B cell (primary cell): ENCODE measurements at regions not wholly inside any gene's neighbourhood (a gene's known extent, or its start where the extent isn't known, plus 50 kb on each side); places are given as distances from the start of the nearest gene placed in this dataset.
A peak's percentile ranks its signal among the peaks of the same experiment; 100 is the strongest.

Experiments
- ATAC-seq: fragments of 200-7000 bp; cut with Tn5 transposase; one replicate; pipeline ENCODE4 v1.10.0; 2021; ENCODE audit warnings: low read depth, mild to moderate bottlenecking, moderate number of reproducible peaks, moderate library complexity
- CTCF ChIA-PET: fragments of 350-600 bp; sonication (Branson Sonifier 250); formaldehyde crosslinking; loops from one replicate; lab custom pipeline; 2021; ENCODE audit warnings: antibody characterized with exemption, inconsistent platforms; lab: Charles Lee
- POLR2A ChIA-PET: fragments of 350-600 bp; sonication (Branson Sonifier 250); formaldehyde crosslinking; loops from one replicate; lab custom pipeline; 2021; ENCODE audit warnings: antibody characterized with exemption; lab: Charles Lee
- DNase-seq: peaks from one replicate; pipeline ENCODE4 v3.0.0; 2013
- H2AFZ ChIP-seq: 2 replicates; pipeline ENCODE4 v1.6.1; 2012; ENCODE audit warnings: mild to moderate bottlenecking, low read depth, low read length; ENCODE audit not compliant: insufficient read depth, poor library complexity, severe bottlenecking
- H3K27ac ChIP-seq, 2 donors: 1 replicate in 1 of 2; 2 replicates in 1 of 2; pipeline ENCODE4 v1.5.1; 2012 to 2013; ENCODE audit warnings: low read length in 2 of 2, mild to moderate bottlenecking in 2 of 2, moderate library complexity in 1 of 2
- H3K27me3 ChIP-seq, 4 experiments: fragments of 200-600 bp in 1 of 4; sonication (generic) in 1 of 4; replicated peaks in 1 of 4; 1 replicate in 2 of 4; 2 replicates in 2 of 4; pipeline versions ENCODE4 v1.6.1 to v1.7.0; 2013 to 2016; ENCODE audit warnings: low read length in 3 of 4, mild to moderate bottlenecking in 2 of 4, mixed read lengths in 1 of 4, moderate library complexity in 1 of 4; ENCODE audit not compliant: insufficient read depth in 4 of 4, control insufficient read depth in 3 of 4; ENCODE audit errors: control extremely low read depth in 1 of 4
- H3K36me3 ChIP-seq, 2 experiments: replicated peaks in 1 of 2; 1 replicate in 1 of 2; 2 replicates in 1 of 2; pipeline versions ENCODE4 v1.6.1 to v1.7.1; 2013; ENCODE audit warnings: low read length in 1 of 2; ENCODE audit not compliant: insufficient read depth in 2 of 2, control insufficient read depth in 1 of 2; ENCODE audit errors: control extremely low read depth in 1 of 2, extremely low read depth in 1 of 2
- H3K4me1 ChIP-seq, 2 donors: fragments of 200-600 bp in 1 of 2; sonication (generic) in 1 of 2; 1 replicate in 1 of 2; 2 replicates in 1 of 2; pipeline versions ENCODE4 v1.5.1 to v1.6.1; 2013 to 2017; ENCODE audit warnings: low read length in 2 of 2; ENCODE audit not compliant: control insufficient read depth in 2 of 2, insufficient read depth in 2 of 2
- H3K4me2 ChIP-seq: replicated peaks from 2 replicates; pipeline ENCODE3; 2012; ENCODE audit warnings: mild to moderate bottlenecking, low read depth, low read length; ENCODE audit not compliant: poor library complexity, severe bottlenecking
- H3K4me3 ChIP-seq, 5 experiments: fragments of 200-600 bp in 1 of 5; sonication (generic) in 1 of 5; 1 replicate in 3 of 5; 2 replicates in 2 of 5; pipeline versions ENCODE4 v1.5.1 to v1.7.0; 2011 to 2016; ENCODE audit warnings: low read length in 4 of 5, mild to moderate bottlenecking in 4 of 5, low read depth in 2 of 5, control low read depth in 1 of 5, moderate library complexity in 1 of 5; ENCODE audit not compliant: insufficient read depth in 1 of 5; ENCODE audit errors: control extremely low read depth in 1 of 5, extremely low read depth in 1 of 5
- H3K79me2 ChIP-seq: fragments of 200-600 bp; sonication (generic); one replicate; pipeline ENCODE4 v1.6.0; 2016; ENCODE audit warnings: low read length; ENCODE audit not compliant: control insufficient read depth, insufficient read depth
- H3K9ac ChIP-seq: fragments of 200-600 bp; sonication (generic); 2 replicates; pipeline ENCODE4 v1.6.1; 2017; ENCODE audit warnings: mild to moderate bottlenecking, low read length, moderate library complexity
- H3K9me3 ChIP-seq, 3 donors: one replicate each; pipeline versions ENCODE4 v1.6.1 to v1.7.1; 2013; ENCODE audit warnings: low read length in 2 of 3; ENCODE audit not compliant: control insufficient read depth in 2 of 3, insufficient read depth in 1 of 3; ENCODE audit errors: control extremely low read depth in 1 of 3
- H4K20me1 ChIP-seq: 2 replicates; pipeline ENCODE4 v1.6.0; 2012; ENCODE audit warnings: mild to moderate bottlenecking, low read length; ENCODE audit not compliant: insufficient read depth, control insufficient read depth, poor library complexity, severe bottlenecking
- H3K27ac Mint-ChIP-seq: one replicate; pipeline ENCODE4 v1.8.0; 2021; ENCODE audit warnings: mixed read lengths
- H3K27me3 Mint-ChIP-seq: one replicate; pipeline ENCODE4 v1.8.0; 2021; ENCODE audit warnings: mixed read lengths
- H3K4me1 Mint-ChIP-seq: one replicate; pipeline ENCODE4 v1.8.0; 2021; ENCODE audit warnings: mixed read lengths
- H3K4me3 Mint-ChIP-seq: one replicate; pipeline ENCODE4 v1.8.0; 2021; ENCODE audit warnings: mixed read lengths
- H3K9me3 Mint-ChIP-seq: one replicate; pipeline ENCODE4 v1.8.0; 2022; ENCODE audit warnings: mixed read lengths; ENCODE audit not compliant: insufficient read depth
- EZH2 ChIP-seq: IDR thresholded peaks from 2 replicates; pipeline ENCODE4 v1.6.1; 2012; ENCODE audit warnings: borderline replicate concordance, low read depth, mild to moderate bottlenecking, moderate library complexity, low read length; ENCODE audit not compliant: insufficient read depth, poor library complexity, severe bottlenecking
- WGBS: methylation state at CpG from one replicate; pipeline ENCODE4 v1.1.5; 2013; ENCODE audit warnings: missing lambda C conversion rate; ENCODE audit not compliant: insufficient coverage; 5-methylcytosine and 5-hydroxymethylcytosine counted together
- intact Hi-C: fragments of 100-400 bp; cut with micrococcal nuclease; formaldehyde crosslinking; loops from one replicate; pipeline ENCODE4 v1.10.0; 2022
- TF ChIP-seq, protein P1 (sequence below): fragments of 200-600 bp; IDR thresholded peaks from one replicate; pipeline ENCODE4 v1.8.0; 2022; ENCODE audit warnings: antibody characterized with exemption, mild to moderate bottlenecking

DNA sequence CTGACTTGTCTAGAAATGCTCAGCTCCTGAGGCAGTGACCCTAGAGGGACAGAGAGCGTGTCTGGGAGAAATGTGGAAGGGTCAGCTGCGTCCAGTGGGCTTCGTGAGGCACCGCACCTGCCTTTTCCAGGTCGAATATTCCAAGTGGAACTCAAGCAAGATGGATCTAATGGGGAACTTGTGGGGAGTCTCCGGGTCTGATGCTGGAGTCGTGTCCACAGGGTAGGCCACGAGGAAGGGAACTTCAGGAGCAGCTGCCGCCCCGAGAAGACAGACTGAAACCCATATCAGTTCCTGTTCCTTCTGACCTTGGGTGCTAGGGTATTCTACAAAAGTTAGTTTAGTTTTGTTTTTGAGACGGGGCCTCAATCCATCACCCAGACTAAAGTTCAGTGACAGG, 67.5 kb downstream of the TNFAIP2 start:
- no peak overlapping the region for H3K4me2 ChIP-seq
- no peaks in the 10 kb centered on the region for H3K9me3 Mint-ChIP-seq
- no peaks in the 10 kb centered on the region for H3K79me2 ChIP-seq
- H3K36me3 ChIP-seq: no peaks in the 10 kb centered on the region
- peaks cover 3 to 14% of the 10 kb centered on the region in 2 donors for H3K4me1 ChIP-seq
- ATAC-seq (no peak), DNase-seq (no peak)
- peaks cover 13% of the 10 kb centered on the region for H3K4me1 Mint-ChIP-seq
- CTCF ChIA-PET: no interaction called here
- no peak overlapping the region for H3K27ac ChIP-seq
- H2AFZ ChIP-seq: no peak overlapping the region
- peaks cover 0 to 9% (median 0%) of the 10 kb centered on the region in 3 donors for H3K9me3 ChIP-seq
- H4K20me1 ChIP-seq: no peaks in the 10 kb centered on the region
- POLR2A ChIA-PET: no interaction called here
- H3K4me3 Mint-ChIP-seq: no peak overlapping the region
- intact Hi-C loops: no loop called here
- no peak for TF ChIP-seq EZH2
- TF ChIP-seq, protein P1, sequence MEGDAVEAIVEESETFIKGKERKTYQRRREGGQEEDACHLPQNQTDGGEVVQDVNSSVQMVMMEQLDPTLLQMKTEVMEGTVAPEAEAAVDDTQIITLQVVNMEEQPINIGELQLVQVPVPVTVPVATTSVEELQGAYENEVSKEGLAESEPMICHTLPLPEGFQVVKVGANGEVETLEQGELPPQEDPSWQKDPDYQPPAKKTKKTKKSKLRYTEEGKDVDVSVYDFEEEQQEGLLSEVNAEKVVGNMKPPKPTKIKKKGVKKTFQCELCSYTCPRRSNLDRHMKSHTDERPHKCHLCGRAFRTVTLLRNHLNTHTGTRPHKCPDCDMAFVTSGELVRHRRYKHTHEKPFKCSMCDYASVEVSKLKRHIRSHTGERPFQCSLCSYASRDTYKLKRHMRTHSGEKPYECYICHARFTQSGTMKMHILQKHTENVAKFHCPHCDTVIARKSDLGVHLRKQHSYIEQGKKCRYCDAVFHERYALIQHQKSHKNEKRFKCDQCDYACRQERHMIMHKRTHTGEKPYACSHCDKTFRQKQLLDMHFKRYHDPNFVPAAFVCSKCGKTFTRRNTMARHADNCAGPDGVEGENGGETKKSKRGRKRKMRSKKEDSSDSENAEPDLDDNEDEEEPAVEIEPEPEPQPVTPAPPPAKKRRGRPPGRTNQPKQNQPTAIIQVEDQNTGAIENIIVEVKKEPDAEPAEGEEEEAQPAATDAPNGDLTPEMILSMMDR: no peak
- peaks cover 0 to 30% (median 21%) of the 10 kb centered on the region in 4 experiments for H3K27me3 ChIP-seq
- H3K27ac Mint-ChIP-seq: peak overlapping the region; percentile 17
- H3K4me3 ChIP-seq: no peak overlapping the region
- 97% methylated on average over 11 of the region's 11 CpGs for WGBS
- H3K9ac ChIP-seq: no peak overlapping the region
- H3K27me3 Mint-ChIP-seq: peaks cover 54% of the 10 kb centered on the region

DNA sequence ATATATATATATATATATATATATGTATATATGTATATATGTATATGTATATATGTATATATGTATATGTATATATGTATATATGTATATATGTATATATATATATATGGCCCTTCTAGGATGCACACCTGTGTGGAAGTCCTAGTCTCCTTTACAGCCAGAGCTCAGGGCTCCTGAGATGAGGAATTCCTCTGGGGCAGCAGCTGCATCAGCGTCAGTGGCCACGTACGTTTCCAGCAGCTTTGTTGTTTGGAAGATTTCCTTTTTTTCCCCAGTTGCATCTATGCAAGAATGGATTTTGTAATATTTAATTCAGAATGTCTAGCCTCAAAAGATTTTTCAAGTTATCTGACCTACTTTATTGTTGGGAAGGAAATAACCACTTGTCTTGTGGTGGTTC, 68.6 kb downstream of the TNFAIP2 start:
- H3K4me2 ChIP-seq: no peak overlapping the region
- Mint-ChIP-seq H3K27me3 (peaks cover 52% of the 10 kb centered on the region), H3K9me3 (no peaks in the 10 kb centered on the region), H3K27ac (no peak overlapping the region), H3K4me1 (peaks cover 13% of the 10 kb centered on the region), H3K4me3 (no peak overlapping the region)
- TF ChIP-seq, protein P1: no peak
- TF ChIP-seq EZH2: no peak
- no peak overlapping the region for H2AFZ ChIP-seq
- DNase-seq: no peak
- H3K9ac ChIP-seq: no peak overlapping the region
- H3K36me3 ChIP-seq: no peaks in the 10 kb centered on the region
- H3K4me3 ChIP-seq: no peak overlapping the region
- H3K4me1 ChIP-seq: peaks cover 3 to 14% of the 10 kb centered on the region in 2 donors
- no peaks in the 10 kb centered on the region for H4K20me1 ChIP-seq
- ChIA-PET CTCF (interaction anchor here (0.9 kb wide), 1 partner anchor 87 kb away, joined by 3 read pairs; no protein-coding TSS in a partner anchor), POLR2A (no interaction called here)
- ATAC-seq: no peak
- intact Hi-C loops: no loop called here
- no CpG with 5 or more reads among the region's 3 CpGs for WGBS
- peaks cover 0 to 23% (median 15%) of the 10 kb centered on the region in 4 experiments for H3K27me3 ChIP-seq
- peaks cover 0 to 9% (median 0%) of the 10 kb centered on the region in 3 donors for H3K9me3 ChIP-seq
- H3K79me2 ChIP-seq: no peaks in the 10 kb centered on the region
- H3K27ac ChIP-seq: no peak overlapping the region
